Keratinocyte (primary cell): ENCODE measurements at regions not wholly inside any gene's neighbourhood (a gene's known extent, or its start where the extent isn't known, plus 50 kb on each side); places are given as distances from the start of the nearest gene placed in this dataset.

Source experiments
- DNase-seq: peaks from one replicate; pipeline ENCODE4 v3.0.0-alpha.2; 2011; ENCODE audit warnings: low read depth, missing footprints, low spot score
- FAIRE-seq: peaks from 2 replicates; lab custom pipeline; 2011; peaks lifted over from hg19 to GRCh38; lab: Jason Lieb, UNC
- H2AFZ ChIP-seq: 2 replicates; pipeline ENCODE4 v1.6.0; 2012; ENCODE audit warnings: low read length, control low read depth, inconsistent platforms; ENCODE audit not compliant: control insufficient read depth
- H3K27ac ChIP-seq: 2 replicates; pipeline ENCODE4 v1.5.1; 2011; ENCODE audit warnings: low read length; ENCODE audit not compliant: control insufficient read depth, insufficient read depth
- H3K27me3 ChIP-seq: 3 replicates; pipeline ENCODE4 v1.6.0; 2011; ENCODE audit warnings: low read length; ENCODE audit not compliant: control insufficient read depth, insufficient read depth; ENCODE audit errors: extremely low read depth
- H3K36me3 ChIP-seq, 2 experiments: 2 replicates in 1 of 2; 3 replicates in 1 of 2; pipeline ENCODE4 v1.5.1; 2011; ENCODE audit warnings: low read length in 2 of 2, mild to moderate bottlenecking in 1 of 2; ENCODE audit not compliant: control insufficient read depth in 2 of 2, insufficient read depth in 2 of 2; ENCODE audit errors: extremely low read depth in 1 of 2
- H3K4me1 ChIP-seq: 3 replicates; pipeline ENCODE4 v1.5.1; 2011; ENCODE audit warnings: low read length; ENCODE audit not compliant: control insufficient read depth, insufficient read depth; ENCODE audit errors: extremely low read depth
- H3K4me2 ChIP-seq: 3 replicates; pipeline ENCODE4 v1.6.0; 2011; ENCODE audit warnings: low read depth, low read length; ENCODE audit not compliant: control insufficient read depth, insufficient read depth; ENCODE audit errors: extremely low read depth
- H3K4me3 ChIP-seq, 3 experiments: fragments of 200-600 bp in 1 of 3; sonication (generic) in 1 of 3; 2 replicates in 2 of 3; 3 replicates in 1 of 3; pipeline ENCODE4 v1.5.1; 2011 to 2016; ENCODE audit warnings: low read length in 3 of 3, mild to moderate bottlenecking in 3 of 3, control low read depth in 2 of 3, inconsistent platforms in 1 of 3, low read depth in 1 of 3, mixed read lengths in 1 of 3, mixed run types in 1 of 3, moderate library complexity in 1 of 3; ENCODE audit not compliant: control insufficient read depth in 2 of 3, insufficient read depth in 2 of 3; ENCODE audit errors: extremely low read depth in 1 of 3
- H3K79me2 ChIP-seq: 2 replicates; pipeline ENCODE4 v1.6.0; 2012; ENCODE audit warnings: low read length; ENCODE audit not compliant: control insufficient read depth, insufficient read depth
- H3K9ac ChIP-seq: 3 replicates; pipeline ENCODE4 v1.6.0; 2011; ENCODE audit warnings: low read length; ENCODE audit not compliant: control insufficient read depth, insufficient read depth; ENCODE audit errors: extremely low read depth
- H3K9me1 ChIP-seq: 3 replicates; pipeline ENCODE4 v1.6.0; 2011; ENCODE audit warnings: low read length; ENCODE audit not compliant: control insufficient read depth, insufficient read depth; ENCODE audit errors: extremely low read depth
- H3K9me3 ChIP-seq: 2 replicates; pipeline ENCODE4 v1.5.1; 2012; ENCODE audit warnings: low read depth, low read length; ENCODE audit not compliant: control insufficient read depth
- H4K20me1 ChIP-seq: 3 replicates; pipeline ENCODE4 v1.6.0; 2011; ENCODE audit warnings: low read length; ENCODE audit not compliant: control insufficient read depth, insufficient read depth; ENCODE audit errors: extremely low read depth
- CTCF ChIP-seq, 3 experiments: IDR thresholded peaks in 1 of 3; conservative IDR thresholded peaks in 1 of 3; optimal IDR thresholded peaks in 1 of 3; 2 replicates in 2 of 3; 3 replicates in 1 of 3; pipeline versions ENCODE3 to v1.5.1; 2011; ENCODE audit warnings: low read length in 3 of 3, mild to moderate bottlenecking in 3 of 3, moderate library complexity in 2 of 3, control low read depth in 1 of 3, inconsistent platforms in 1 of 3; ENCODE audit not compliant: insufficient read depth in 2 of 3; ENCODE audit errors: extremely low read depth in 1 of 3
- EZH2 ChIP-seq: IDR thresholded peaks from one replicate; pipeline ENCODE4 v1.6.1; 2012; ENCODE audit warnings: inconsistent platforms, mild to moderate bottlenecking, low read length, moderate library complexity
- dilution Hi-C: fragments of 300-500 bp; cut with MboI; formaldehyde crosslinking; loops from one replicate; pipeline ENCODE4 v1.7.0; 2020; ENCODE audit warnings: low sequenced_read_pairs; ENCODE audit not compliant: extremely low pct_ligation_motif_present

- H3K27me3 ChIP-seq, result no peaks in the 10 kb centered on the region
- H3K4me1 ChIP-seq, result no peaks in the 10 kb centered on the region
- no peak overlapping the region for H3K4me2 ChIP-seq
- TF ChIP-seq EZH2, result no peak
- no peaks in the 10 kb centered on the region for H3K36me3 ChIP-seq
- H2AFZ ChIP-seq, result no peak overlapping the region
- no peak for FAIRE-seq
- H3K9me3 ChIP-seq, result no peaks in the 10 kb centered on the region
- no peak overlapping the region for H3K27ac ChIP-seq
- no peaks in the 10 kb centered on the region for H4K20me1 ChIP-seq
- H3K9ac ChIP-seq, result no peak overlapping the region
- H3K79me2 ChIP-seq, result no peaks in the 10 kb centered on the region
- dilution Hi-C loops, result no loop called here
- H3K4me3 ChIP-seq, result no peak overlapping the region
- H3K9me1 ChIP-seq, result no peaks in the 10 kb centered on the region
- no peak for DNase-seq
Measured at GRCh38 chr2:147374423-147374811, 470.4 kb upstream of the ACVR2A start.

- H3K9ac ChIP-seq, result no peak overlapping the region
- no peak overlapping the region for H2AFZ ChIP-seq
- no peaks in the 10 kb centered on the region for H3K79me2 ChIP-seq
- H3K9me1 ChIP-seq, result no peaks in the 10 kb centered on the region
- no peak overlapping the region for H3K4me2 ChIP-seq
- dilution Hi-C loops, result no loop called here
- no peak overlapping the region for H3K27ac ChIP-seq
- no peaks in the 10 kb centered on the region for H4K20me1 ChIP-seq
- no peak for FAIRE-seq
- no peaks in the 10 kb centered on the region for H3K27me3 ChIP-seq
- no peaks in the 10 kb centered on the region for H3K36me3 ChIP-seq
- no peak for TF ChIP-seq CTCF (optimal IDR thresholded peaks at IDR 0.05 in 1 of 3, IDR thresholded peaks at IDR 0.05 in 1 of 3, conservative IDR thresholded peaks at IDR 0.05 in 1 of 3; ENCODE audit: extremely low read depth in 1 of 3, insufficient read depth in 2 of 3, low read length in 3 of 3)
- TF ChIP-seq EZH2, result no peak
- no peak for DNase-seq
- no peaks in the 10 kb centered on the region for H3K9me3 ChIP-seq
- H3K4me3 ChIP-seq, result no peak overlapping the region
- no peaks in the 10 kb centered on the region for H3K4me1 ChIP-seq
Measured at GRCh38 chr2:147373800-147374422, 470.9 kb upstream of the ACVR2A start.

GRCh38 chr2:147368306-147368705 is 476.5 kb upstream of the ACVR2A start:
- FAIRE-seq (no peak), DNase-seq (no peak)
- H3K4me3 ChIP-seq, result no peak overlapping the region
- H3K9me1 ChIP-seq, result no peaks in the 10 kb centered on the region
- H3K79me2 ChIP-seq, result no peaks in the 10 kb centered on the region
- dilution Hi-C loops, result no loop called here
- no peak overlapping the region for H3K4me2 ChIP-seq
- no peak overlapping the region for H3K9ac ChIP-seq
- no peak overlapping the region for H2AFZ ChIP-seq
- no peaks in the 10 kb centered on the region for H3K9me3 ChIP-seq
- H3K27ac ChIP-seq, result no peak overlapping the region
- H3K36me3 ChIP-seq, result no peaks in the 10 kb centered on the region
- H3K4me1 ChIP-seq, result no peaks in the 10 kb centered on the region
- TF ChIP-seq CTCF (optimal IDR thresholded peaks at IDR 0.05 in 1 of 3, IDR thresholded peaks at IDR 0.05 in 1 of 3, conservative IDR thresholded peaks at IDR 0.05 in 1 of 3; ENCODE audit: extremely low read depth in 1 of 3, insufficient read depth in 2 of 3, low read length in 3 of 3) (no peak), EZH2 (no peak)
- no peaks in the 10 kb centered on the region for H3K27me3 ChIP-seq
- no peaks in the 10 kb centered on the region for H4K20me1 ChIP-seq
